Gastrocnemius medialis (tissue), 4 donors: ENCODE measurements at regions not wholly inside any gene's neighbourhood (a gene's known extent, or its start where the extent isn't known, plus 50 kb on each side); places are given as distances from the start of the nearest gene placed in this dataset.

ENCODE experiments used
- CTCF ChIP-seq, 5 experiments: fragments of 450-650 bp in 3 of 5; fragments of 200-600 bp in 2 of 5; sonication (generic) in 2 of 5; IDR thresholded peaks in 4 of 5; conservative IDR thresholded peaks in 1 of 5; 1 replicate in 4 of 5; 2 replicates in 1 of 5; pipeline ENCODE4 v1.5.1; 2016 to 2019; ENCODE audit warnings: antibody characterized with exemption in 5 of 5, mild to moderate bottlenecking in 3 of 5, moderate library complexity in 3 of 5
- POLR2A ChIP-seq, 2 donors: fragments of 450-650 bp; IDR thresholded peaks; one replicate each; pipeline ENCODE4 v1.6.1; 2017; ENCODE audit warnings: antibody characterized with exemption in 2 of 2, mild to moderate bottlenecking in 2 of 2, moderate library complexity in 2 of 2

- no peak for TF ChIP-seq CTCF (IDR thresholded peaks at IDR 0.05 in 4 of 5, conservative IDR thresholded peaks at IDR 0.05 in 1 of 5)
- no peak for TF ChIP-seq POLR2A (IDR thresholded peaks at IDR 0.05)
Measured at GRCh38 chr2:39583213-39583612, 82.5 kb upstream of the TMEM178A start.
